Spleen (tissue), 7 donors: ENCODE measurements at regions not wholly inside any gene's neighbourhood (a gene's known extent, or its start where the extent isn't known, plus 50 kb on each side); places are given as distances from the start of the nearest gene placed in this dataset.

Source experiments
- CTCF ChIP-seq, 11 experiments: fragments of 200-600 bp in 7 of 11; fragments of 450-650 bp in 4 of 11; sonication (generic) in 4 of 11; IDR thresholded peaks in 8 of 11; conservative IDR thresholded peaks in 3 of 11; 1 replicate in 7 of 11; 2 replicates in 4 of 11; pipeline versions ENCODE4 v1.4.0 to v1.8.0; 2016 to 2021; ENCODE audit warnings: antibody characterized with exemption in 11 of 11, inconsistent platforms in 4 of 11, mild to moderate bottlenecking in 1 of 11
- POLR2A ChIP-seq, 3 donors: fragments of 450-650 bp; IDR thresholded peaks; one replicate each; pipeline ENCODE4 v1.5.1; 2017; ENCODE audit warnings: antibody characterized with exemption in 3 of 3, mild to moderate bottlenecking in 1 of 3
- POLR2AphosphoS5 ChIP-seq, 3 donors: sonication (generic); formaldehyde crosslinking; IDR thresholded peaks; one replicate each; pipeline ENCODE4 v1.5.1; 2017; ENCODE audit warnings: antibody characterized with exemption in 3 of 3
- donor health status: DM: no; HTN: no; CAD: no; lungs with moderate emphysema.
- donor health status: DM: no; HTN: no; CAD: no.
- donor health status: DM: no; HTN: no; CAD: no.

GRCh38 chr9:99299211-99300102, 77.4 kb downstream of the SEC61B start:
- no peak for TF ChIP-seq CTCF (IDR thresholded peaks at IDR 0.05 in 8 of 11, conservative IDR thresholded peaks at IDR 0.05 in 3 of 11)
- no peak for TF ChIP-seq POLR2A (IDR thresholded peaks at IDR 0.05)
- TF ChIP-seq POLR2AphosphoS5 (IDR thresholded peaks at IDR 0.05), result no peak
